ENCODE measurements at regions not wholly inside any gene's neighbourhood (a gene's known extent, or its start where the extent isn't known, plus 50 kb on each side); places are given as distances from the start of the nearest gene placed in this dataset.

- CTCF ChIA-PET, result interaction anchor here (1.0 kb wide), 1 partner anchor 199 kb away, joined by 3 read pairs; no protein-coding TSS in a partner anchor
- DNase-seq (ENCODE audit: extremely low spot score), result no peak
- TF ChIP-seq PKNOX1 (IDR thresholded peaks at IDR 0.05) (peak; percentile 80), SUZ12 (IDR thresholded peaks at IDR 0.05) (no peak)
- POLR2A ChIA-PET, result no interaction called here
Measured at GRCh38 chr3:101976473-101976872, 127.2 kb downstream of the NFKBIZ start.

GRCh38 chr3:101978348-101978747 is 129.0 kb downstream of the NFKBIZ start:
- DNase-seq (ENCODE audit: extremely low spot score), result no peak
- TF ChIP-seq CTBP1 (IDR thresholded peaks at IDR 0.05; ENCODE audit: borderline replicate concordance) (peak; percentile 50; the same call in 1 of the 2 replicates), ARNT (IDR thresholded peaks at IDR 0.05) (no peak)
- ChIA-PET POLR2A (no interaction called here), CTCF (interaction anchor here (1.0 kb wide), 1 partner anchor 168 kb away, joined by 3 read pairs; no protein-coding TSS in a partner anchor)

GRCh38 chr3:101979033-101979432 is 129.7 kb downstream of the NFKBIZ start:
- no peak for TF ChIP-seq BHLHE40 (IDR thresholded peaks at IDR 0.05; ENCODE audit: borderline replicate concordance)
- TF ChIP-seq L3MBTL2 (conservative IDR thresholded peaks at IDR 0.05), result no peak
- no peak for TF ChIP-seq ARNT (IDR thresholded peaks at IDR 0.05)
- TF ChIP-seq SP1 (IDR thresholded peaks at IDR 0.05), result no peak
- no peak for TF ChIP-seq SUZ12 (IDR thresholded peaks at IDR 0.05)
- TF ChIP-seq TARDBP (IDR thresholded peaks at IDR 0.05), result no peak
- no peak for TF ChIP-seq ZNF384 (IDR thresholded peaks at IDR 0.05)
- TF ChIP-seq NFRKB (IDR thresholded peaks at IDR 0.05), result no peak
- TF ChIP-seq LEF1 (IDR thresholded peaks at IDR 0.05; ENCODE audit: borderline replicate concordance), result no peak
- TF ChIP-seq FOXM1 (IDR thresholded peaks at IDR 0.05; ENCODE audit: borderline replicate concordance), result no peak
- TF ChIP-seq HDGF (IDR thresholded peaks at IDR 0.05; ENCODE audit: borderline replicate concordance), result no peak
- TF ChIP-seq CTBP1 (IDR thresholded peaks at IDR 0.05; ENCODE audit: borderline replicate concordance), result no peak
- no peak for TF ChIP-seq ELF4 (IDR thresholded peaks at IDR 0.05)
- TF ChIP-seq PKNOX1 (IDR thresholded peaks at IDR 0.05), result no peak
- TF ChIP-seq FOXK2 (IDR thresholded peaks at IDR 0.05), result no peak
- no peak for TF ChIP-seq FOXA1 (IDR thresholded peaks at IDR 0.05)
- no peak for DNase-seq (ENCODE audit: extremely low spot score)
- ChIA-PET POLR2A (no interaction called here), CTCF (no interaction called here)

GRCh38 chr3:101984356-101984755 is 135.0 kb downstream of the NFKBIZ start:
- CTCF ChIA-PET, result interaction anchor here (1.0 kb wide), 1 partner anchor 179 kb away, joined by 4 read pairs; no protein-coding TSS in a partner anchor
- no peak for DNase-seq (ENCODE audit: extremely low spot score)
- TF ChIP-seq FOXA1 (IDR thresholded peaks at IDR 0.05) (no peak), SUZ12 (IDR thresholded peaks at IDR 0.05) (no peak), SP1 (IDR thresholded peaks at IDR 0.05) (no peak)
- POLR2A ChIA-PET, result no interaction called here

GRCh38 chr3:101988596-101988995 is 139.3 kb downstream of the NFKBIZ start:
- no peak for DNase-seq (ENCODE audit: extremely low spot score)
- CTCF ChIA-PET, result no interaction called here
- POLR2A ChIA-PET, result no interaction called here
- TF ChIP-seq BHLHE40 (IDR thresholded peaks at IDR 0.05; ENCODE audit: borderline replicate concordance) (no peak), TARDBP (IDR thresholded peaks at IDR 0.05) (no peak), LEF1 (IDR thresholded peaks at IDR 0.05; ENCODE audit: borderline replicate concordance) (no peak), ELF4 (IDR thresholded peaks at IDR 0.05) (no peak), SP1 (IDR thresholded peaks at IDR 0.05) (no peak), PKNOX1 (IDR thresholded peaks at IDR 0.05) (no peak), NFRKB (IDR thresholded peaks at IDR 0.05) (no peak), HDGF (IDR thresholded peaks at IDR 0.05; ENCODE audit: borderline replicate concordance) (no peak), CTBP1 (IDR thresholded peaks at IDR 0.05; ENCODE audit: borderline replicate concordance) (no peak), ARNT (IDR thresholded peaks at IDR 0.05) (no peak), ZNF384 (IDR thresholded peaks at IDR 0.05) (no peak), FOXK2 (IDR thresholded peaks at IDR 0.05) (no peak), L3MBTL2 (conservative IDR thresholded peaks at IDR 0.05) (no peak)

GRCh38 chr3:101989578-101990200 is 140.4 kb downstream of the NFKBIZ start:
- peak; percentile 26 for DNase-seq (ENCODE audit: extremely low spot score)

More at GRCh38 chr3:101989578-101990200, 140.4 kb downstream of the NFKBIZ start:
- CTCF ChIA-PET, result no interaction called here
- POLR2A ChIA-PET, result no interaction called here
- peak; percentile 57; the same call in 1 of the 2 replicates for TF ChIP-seq PKNOX1 (IDR thresholded peaks at IDR 0.05)
- no peak for TF ChIP-seq LEF1 (IDR thresholded peaks at IDR 0.05; ENCODE audit: borderline replicate concordance)

Data from HEK293T (cell line).